Breast epithelium (tissue), 4 donors: ENCODE measurements at regions not wholly inside any gene's neighbourhood (a gene's known extent, or its start where the extent isn't known, plus 50 kb on each side); places are given as distances from the start of the nearest gene placed in this dataset.

Experiments
- DNase-seq, 2 donors: peaks; one replicate each; pipeline ENCODE4 v3.0.0-alpha.2; 2019; ENCODE audit warnings: low spot score in 2 of 2
- H3K27ac ChIP-seq, 2 donors: fragments of 200-600 bp; sonication (generic) in 1 of 2; one replicate each; pipeline ENCODE4 v1.5.1; 2016 to 2019; ENCODE audit warnings: mild to moderate bottlenecking in 1 of 2
- H3K27me3 ChIP-seq, 2 donors: fragments of 200-600 bp; sonication (generic) in 1 of 2; one replicate each; pipeline versions ENCODE4 v1.5.1 to v1.6.0; 2017 to 2019; ENCODE audit warnings: control low read depth in 1 of 2, mild to moderate bottlenecking in 1 of 2
- H3K36me3 ChIP-seq: fragments of 200-600 bp; one replicate; pipeline ENCODE4 v1.5.1; 2019
- H3K4me1 ChIP-seq, 2 donors: fragments of 200-600 bp; sonication (generic); one replicate each; pipeline ENCODE4 v1.5.1; 2016 to 2019; ENCODE audit warnings: control low read depth in 1 of 2
- H3K4me3 ChIP-seq, 3 donors: fragments of 200-600 bp; sonication (generic); 1 replicate in 2 of 3; 2 replicates in 1 of 3; pipeline ENCODE4 v1.5.1; 2016 to 2019; ENCODE audit warnings: mild to moderate bottlenecking in 3 of 3, moderate library complexity in 2 of 3
- H3K9me3 ChIP-seq, 2 donors: fragments of 200-600 bp; sonication (generic) in 1 of 2; one replicate each; pipeline ENCODE4 v1.5.1; 2016 to 2019; ENCODE audit warnings: control low read depth in 1 of 2
- POLR2A ChIP-seq: fragments of 450-650 bp; IDR thresholded peaks from one replicate; pipeline ENCODE4 v1.6.1; 2016; ENCODE audit warnings: antibody characterized with exemption, mild to moderate bottlenecking, moderate library complexity
- POLR2AphosphoS5 ChIP-seq, 3 donors: sonication (generic); formaldehyde crosslinking; IDR thresholded peaks; one replicate each; pipeline ENCODE4 v1.6.1; 2017; ENCODE audit warnings: antibody characterized with exemption in 3 of 3
- intact Hi-C: fragments of 100-400 bp; cut with DNase I; formaldehyde crosslinking; loops from one replicate; pipeline ENCODE4 v1.15.1; 2023; ENCODE audit warnings: low total_unique reads
- TF ChIP-seq, protein P1 (sequence below), 3 donors: fragments of 450-650 bp; IDR thresholded peaks; one replicate each; pipeline ENCODE4 v1.5.1; 2016 to 2017; ENCODE audit warnings: antibody characterized with exemption in 3 of 3, mild to moderate bottlenecking in 3 of 3, moderate library complexity in 3 of 3

DNA sequence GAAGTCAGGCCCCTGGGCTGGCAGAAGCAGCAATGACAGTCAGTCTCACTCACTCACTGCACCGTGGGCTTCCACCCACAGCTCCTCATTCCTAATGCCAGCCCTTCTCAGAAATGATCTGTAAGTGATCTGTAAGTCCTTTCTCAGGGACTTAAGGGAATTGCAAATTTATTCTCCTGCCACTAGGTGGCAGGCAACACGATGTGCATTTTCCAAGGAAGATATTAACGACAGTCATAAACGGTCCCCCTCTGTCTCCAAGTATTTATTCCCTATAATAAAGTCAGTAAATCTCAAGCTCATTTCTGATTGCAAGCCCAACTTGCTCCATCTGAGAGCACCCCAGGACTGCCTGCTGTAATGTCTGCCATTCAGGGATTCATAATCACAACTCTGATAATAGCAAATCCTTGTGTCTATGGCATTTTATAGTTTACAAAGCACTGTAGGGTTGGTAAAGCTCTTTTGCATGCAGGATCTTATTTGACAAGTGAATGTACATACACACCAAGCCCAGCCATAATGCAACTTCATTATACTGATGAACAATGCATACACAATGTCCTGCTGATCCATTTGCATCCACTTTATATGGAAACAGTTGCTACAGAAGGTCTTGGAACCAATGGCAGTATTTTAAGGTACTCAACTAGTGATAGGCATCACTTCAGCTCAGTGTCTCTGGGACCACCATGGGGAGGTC is 380.5 kb upstream of the CAMK1G start:
- Histone ChIP-seq H3K4me3 (no peak overlapping the region), H3K27ac (no peak overlapping the region), H3K36me3 (no peaks in the 10 kb centered on the region), H3K4me1 (peaks cover 0 to 2% of the 10 kb centered on the region in 2 donors), H3K27me3 (no peaks in the 10 kb centered on the region), H3K9me3 (no peaks in the 10 kb centered on the region)
- no peak for DNase-seq
- TF ChIP-seq POLR2A = no peak
- TF ChIP-seq POLR2AphosphoS5 (IDR thresholded peaks at IDR 0.05) = no peak
- TF ChIP-seq, protein P1, sequence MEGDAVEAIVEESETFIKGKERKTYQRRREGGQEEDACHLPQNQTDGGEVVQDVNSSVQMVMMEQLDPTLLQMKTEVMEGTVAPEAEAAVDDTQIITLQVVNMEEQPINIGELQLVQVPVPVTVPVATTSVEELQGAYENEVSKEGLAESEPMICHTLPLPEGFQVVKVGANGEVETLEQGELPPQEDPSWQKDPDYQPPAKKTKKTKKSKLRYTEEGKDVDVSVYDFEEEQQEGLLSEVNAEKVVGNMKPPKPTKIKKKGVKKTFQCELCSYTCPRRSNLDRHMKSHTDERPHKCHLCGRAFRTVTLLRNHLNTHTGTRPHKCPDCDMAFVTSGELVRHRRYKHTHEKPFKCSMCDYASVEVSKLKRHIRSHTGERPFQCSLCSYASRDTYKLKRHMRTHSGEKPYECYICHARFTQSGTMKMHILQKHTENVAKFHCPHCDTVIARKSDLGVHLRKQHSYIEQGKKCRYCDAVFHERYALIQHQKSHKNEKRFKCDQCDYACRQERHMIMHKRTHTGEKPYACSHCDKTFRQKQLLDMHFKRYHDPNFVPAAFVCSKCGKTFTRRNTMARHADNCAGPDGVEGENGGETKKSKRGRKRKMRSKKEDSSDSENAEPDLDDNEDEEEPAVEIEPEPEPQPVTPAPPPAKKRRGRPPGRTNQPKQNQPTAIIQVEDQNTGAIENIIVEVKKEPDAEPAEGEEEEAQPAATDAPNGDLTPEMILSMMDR (IDR thresholded peaks at IDR 0.05) = peak; percentile 51 to 72 (median 60)
- intact Hi-C loops = no loop called here

DNA sequence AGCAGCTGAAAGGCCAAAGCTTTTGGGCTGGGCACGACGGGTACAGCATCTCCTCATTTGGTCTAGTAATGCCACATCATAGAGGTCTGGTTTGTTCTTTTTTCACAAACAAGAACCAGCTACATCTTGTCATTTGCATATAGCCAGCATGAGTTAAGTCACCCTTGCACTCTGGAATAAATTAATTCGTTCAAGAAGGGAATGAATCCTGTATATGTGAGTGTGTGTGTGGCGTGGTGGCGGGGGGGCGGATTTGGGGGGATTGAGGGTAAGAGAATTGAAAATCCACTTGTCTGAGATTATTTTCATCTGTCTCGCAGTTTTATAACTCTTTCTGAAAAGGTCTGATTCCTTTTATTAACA is 380.0 kb upstream of the CAMK1G start:
- no peak overlapping the region for H3K4me3 ChIP-seq

DNA sequence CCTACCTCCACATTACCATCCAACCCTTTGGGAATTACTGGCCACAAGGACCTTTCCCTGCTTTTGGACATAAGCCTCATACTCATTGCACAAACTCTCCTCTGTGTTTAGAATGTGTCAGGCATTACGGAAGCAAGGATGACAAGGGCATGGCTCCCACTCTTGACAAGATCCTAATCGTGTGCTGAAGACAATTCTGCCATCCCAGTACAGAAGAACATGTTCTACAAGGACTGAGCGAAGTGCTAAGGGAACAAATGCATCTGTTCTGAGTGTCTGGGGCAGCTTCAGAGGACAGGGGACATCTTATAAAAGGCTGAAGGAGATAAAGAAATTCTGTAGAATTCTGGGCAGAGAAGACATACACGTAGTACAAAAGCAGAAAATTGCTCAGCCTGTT is 378.5 kb upstream of the CAMK1G start:
- TF ChIP-seq, protein P1 (IDR thresholded peaks at IDR 0.05) = no peak
- no peak for TF ChIP-seq POLR2AphosphoS5 (IDR thresholded peaks at IDR 0.05)
- no peak for TF ChIP-seq POLR2A
- H3K4me1 ChIP-seq = peaks cover 0 to 5% of the 10 kb centered on the region in 2 donors
- no peaks in the 10 kb centered on the region for H3K27me3 ChIP-seq
- H3K9me3 ChIP-seq = no peaks in the 10 kb centered on the region
- H3K4me3 ChIP-seq = no peak overlapping the region
- H3K27ac ChIP-seq = no peak overlapping the region
- intact Hi-C loops = no loop called here
- H3K36me3 ChIP-seq = no peaks in the 10 kb centered on the region
- DNase-seq = no peak

More for the DNA sequence above, 380.0 kb upstream of the CAMK1G start:
- no peaks in the 10 kb centered on the region for H3K27me3 ChIP-seq
- peaks cover 0 to 5% of the 10 kb centered on the region in 2 donors for H3K4me1 ChIP-seq
- no peaks in the 10 kb centered on the region for H3K36me3 ChIP-seq
- H3K9me3 ChIP-seq = no peaks in the 10 kb centered on the region
- TF ChIP-seq POLR2AphosphoS5 (IDR thresholded peaks at IDR 0.05) = no peak
- no peak for DNase-seq
- no peak overlapping the region for H3K27ac ChIP-seq
- intact Hi-C loops = no loop called here

DNA sequence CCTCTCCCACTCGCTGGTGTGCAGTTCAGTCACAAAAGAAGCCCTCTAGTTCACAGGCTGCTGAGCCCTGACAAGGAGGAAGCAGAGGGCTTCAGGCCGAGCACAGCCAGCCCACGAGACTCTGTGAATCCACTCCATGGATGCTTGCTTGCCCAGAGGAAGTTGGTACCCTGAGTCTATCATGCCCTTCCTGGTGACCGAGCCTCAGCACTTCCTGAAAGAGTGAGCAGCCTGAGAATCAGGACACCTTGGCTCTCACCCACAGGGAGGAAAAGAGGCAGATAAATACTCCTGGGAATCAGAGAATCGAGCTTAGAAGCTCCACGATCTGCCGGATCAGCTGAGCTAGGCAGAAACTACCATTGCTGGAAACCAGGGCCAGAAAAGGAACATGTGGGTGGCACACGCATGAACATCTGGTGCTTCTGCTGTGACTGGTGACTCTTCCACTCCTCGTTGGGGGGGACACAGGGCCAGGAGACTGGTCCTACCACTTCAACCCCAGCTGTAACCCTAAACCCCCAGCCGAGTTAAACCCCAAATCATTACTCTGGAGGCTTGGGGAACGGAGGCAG is 376.3 kb upstream of the CAMK1G start:
- no peaks in the 10 kb centered on the region for H3K9me3 ChIP-seq
- intact Hi-C loops = no loop called here
- TF ChIP-seq, protein P1 (IDR thresholded peaks at IDR 0.05) = no peak
- TF ChIP-seq POLR2AphosphoS5 (IDR thresholded peaks at IDR 0.05) = no peak
- no peak for TF ChIP-seq POLR2A
- peak overlapping the region in 1 of 2 donors; percentile 45 for H3K27ac ChIP-seq
- DNase-seq = no peak
- H3K4me1 ChIP-seq = peaks cover 0 to 5% of the 10 kb centered on the region in 2 donors
- H3K36me3 ChIP-seq = no peaks in the 10 kb centered on the region
- peak overlapping the region; percentile 8 to 52 (median 40) for H3K4me3 ChIP-seq
- peaks cover 0 to 9% of the 10 kb centered on the region in 2 donors for H3K27me3 ChIP-seq

DNA sequence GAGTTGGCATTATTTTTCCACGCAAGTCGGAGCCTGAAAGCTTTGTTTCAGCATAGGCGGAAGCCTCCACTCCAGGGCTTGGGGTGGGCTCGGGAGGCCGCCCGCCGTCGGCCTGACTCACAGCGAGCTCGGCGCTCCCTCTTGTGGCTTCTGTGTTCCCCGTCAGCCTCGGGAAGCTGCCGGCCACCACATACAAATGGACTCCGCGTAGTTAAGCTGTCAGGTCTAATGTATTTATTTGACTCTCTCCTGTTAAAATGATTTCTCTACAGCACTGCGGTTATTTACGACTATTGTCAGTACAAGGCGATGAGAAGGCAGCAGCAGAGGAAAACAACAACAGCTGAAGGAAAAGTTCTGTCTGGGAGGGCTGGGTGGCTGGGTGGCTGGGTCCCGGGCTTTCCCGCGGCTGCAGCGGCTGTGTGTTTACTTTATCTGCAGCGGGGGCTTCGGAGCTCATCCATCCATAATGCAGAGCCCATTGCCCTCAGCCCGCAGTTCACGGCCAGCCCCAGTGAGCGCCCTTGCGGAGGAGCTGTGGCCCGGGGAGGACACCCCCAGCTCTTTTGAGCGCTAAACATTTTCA is 375.7 kb upstream of the CAMK1G start:
- Histone ChIP-seq H3K4me1 (peaks cover 0 to 5% of the 10 kb centered on the region in 2 donors), H3K9me3 (no peaks in the 10 kb centered on the region), H3K27me3 (peaks cover 0 to 9% of the 10 kb centered on the region in 2 donors), H3K4me3 (peak overlapping the region; percentile 8 to 52 (median 40)), H3K27ac (peak overlapping the region in 1 of 2 donors; percentile 45), H3K36me3 (no peaks in the 10 kb centered on the region)
- no peak for TF ChIP-seq POLR2AphosphoS5 (IDR thresholded peaks at IDR 0.05)
- TF ChIP-seq, protein P1 (IDR thresholded peaks at IDR 0.05) = peak in 2 of 3 donors; percentile 45 to 60
- TF ChIP-seq POLR2A = no peak
- DNase-seq = peak; percentile 53 to 61
- intact Hi-C loops = no loop called here
